ENCODE measurements at regions not wholly inside any gene's neighbourhood (a gene's known extent, or its start where the extent isn't known, plus 50 kb on each side); places are given as distances from the start of the nearest gene placed in this dataset.

DNA sequence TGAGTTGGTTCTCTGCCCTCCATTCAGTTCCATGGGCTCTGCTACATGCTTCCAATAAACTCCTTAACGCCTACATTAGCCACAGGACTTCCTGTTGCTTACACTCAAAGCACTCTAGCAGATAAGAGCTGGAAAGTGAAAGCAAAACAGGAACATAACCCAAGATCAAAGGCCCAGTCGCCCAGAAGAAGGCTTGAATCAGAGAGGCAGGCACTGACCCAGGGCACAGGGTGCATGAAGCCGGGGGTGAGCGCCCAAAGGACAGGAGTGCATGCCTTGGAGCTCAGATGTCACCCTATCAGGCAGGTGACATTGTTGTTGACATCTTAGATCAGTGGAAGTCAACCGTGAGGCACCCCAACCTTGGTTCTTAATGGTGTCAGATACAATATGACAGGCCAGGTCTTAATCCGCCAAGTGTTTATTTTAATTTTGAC is 235.1 kb downstream of the UACA start:
- peak; percentile 87 for ATAC-seq
- H3K27me3 Mint-ChIP-seq: no peaks in the 10 kb centered on the region
- H3K4me1 Mint-ChIP-seq: peaks cover 25% of the 10 kb centered on the region
- H3K27ac Mint-ChIP-seq: peak overlapping the region; percentile 64
- H3K9me3 Mint-ChIP-seq: peaks cover 4% of the 10 kb centered on the region
- H3K36me3 Mint-ChIP-seq: no peaks in the 10 kb centered on the region
- H3K4me3 Mint-ChIP-seq: peak overlapping the region; percentile 18

DNA sequence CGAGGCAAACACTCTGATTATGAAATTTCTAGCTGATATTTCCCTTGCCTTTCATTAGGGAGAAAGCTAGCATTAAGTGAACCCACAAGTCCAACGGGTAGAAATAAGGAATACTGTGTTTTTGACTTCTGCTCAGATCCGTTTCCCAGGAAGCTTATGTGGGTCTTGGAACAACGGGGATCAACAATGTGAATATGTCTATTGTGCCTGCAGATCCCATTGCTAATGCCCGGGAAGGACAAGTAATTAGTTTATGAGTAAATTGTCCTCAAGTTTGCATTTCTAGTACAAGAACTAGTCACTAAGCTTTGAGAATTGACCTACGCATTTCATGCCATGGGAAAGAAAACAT is 236.4 kb downstream of the UACA start:
- peak overlapping the region; percentile 15 for H3K27ac Mint-ChIP-seq
- ATAC-seq: no peak
- H3K27me3 Mint-ChIP-seq: no peaks in the 10 kb centered on the region
- peaks cover 4% of the 10 kb centered on the region for H3K9me3 Mint-ChIP-seq
- peaks cover 25% of the 10 kb centered on the region for H3K4me1 Mint-ChIP-seq
- H3K36me3 Mint-ChIP-seq: no peaks in the 10 kb centered on the region
- peak overlapping the region; percentile 19 for H3K4me3 Mint-ChIP-seq

DNA sequence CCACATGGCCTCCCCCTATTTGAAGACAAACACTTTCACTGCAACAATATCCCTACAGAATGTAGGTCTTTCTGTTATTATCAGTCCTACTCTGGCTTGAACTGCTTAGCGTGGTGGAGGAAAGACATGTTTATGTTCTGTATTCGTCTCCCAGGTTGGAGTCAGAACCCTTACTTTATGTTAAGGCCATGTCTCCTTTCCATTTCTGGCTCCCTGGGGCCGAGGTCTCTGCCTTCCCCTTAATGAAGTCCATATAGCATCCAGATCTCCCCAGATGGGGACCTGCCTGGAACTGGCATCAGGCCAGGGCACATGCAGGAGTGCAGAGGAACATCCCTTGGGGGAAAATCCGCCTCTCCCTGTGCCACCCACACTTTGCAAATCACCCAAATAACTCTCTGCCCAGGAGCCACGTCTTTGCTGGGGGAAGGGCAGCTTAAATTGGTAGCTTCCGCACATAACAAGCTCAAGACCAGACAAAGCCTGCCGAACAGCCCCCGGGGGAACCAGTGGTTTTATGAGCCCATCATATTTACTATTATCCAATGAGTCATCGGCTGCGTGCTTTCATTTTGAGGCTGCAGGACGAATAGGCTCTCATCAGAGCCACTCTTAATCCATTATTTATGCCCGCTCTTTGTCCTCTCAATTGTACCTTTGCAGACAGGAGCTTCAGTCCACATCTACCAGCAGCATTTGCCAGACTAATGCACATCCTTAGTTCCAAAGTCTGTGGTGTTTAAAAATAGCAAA is 237.0 kb downstream of the UACA start:
- no peaks in the 10 kb centered on the region for H3K36me3 Mint-ChIP-seq
- H3K27me3 Mint-ChIP-seq: no peaks in the 10 kb centered on the region
- peak; percentile 85 for ATAC-seq
- peaks cover 25% of the 10 kb centered on the region for H3K4me1 Mint-ChIP-seq
- peak overlapping the region; percentile 15 for H3K27ac Mint-ChIP-seq
- peaks cover 4% of the 10 kb centered on the region for H3K9me3 Mint-ChIP-seq
- peak overlapping the region; percentile 19 for H3K4me3 Mint-ChIP-seq

DNA sequence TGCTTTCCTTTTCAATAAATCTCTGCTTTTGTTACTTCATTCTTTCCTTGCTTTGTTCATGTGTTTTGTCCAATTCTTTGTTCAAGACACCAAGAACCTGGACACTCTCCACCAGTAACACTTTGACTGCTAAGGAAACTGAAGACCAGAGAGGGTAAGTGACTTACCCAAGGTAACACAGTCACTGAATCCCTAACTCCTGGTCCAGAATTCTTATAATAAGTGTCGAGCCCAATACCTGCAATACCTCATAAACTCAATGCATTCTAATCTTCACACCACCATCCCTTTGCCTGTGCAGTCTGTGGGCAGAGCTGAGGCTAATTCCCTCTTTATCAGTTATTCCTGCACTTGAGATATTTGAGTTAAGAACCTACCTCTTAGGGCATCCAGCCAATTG is 237.8 kb downstream of the UACA start:
- peaks cover under 1% of the 10 kb centered on the region for H3K27me3 Mint-ChIP-seq
- H3K9me3 Mint-ChIP-seq: peaks cover 4% of the 10 kb centered on the region
- H3K27ac Mint-ChIP-seq: peak overlapping the region; percentile 3
- H3K4me3 Mint-ChIP-seq: no peak overlapping the region
- H3K4me1 Mint-ChIP-seq: peaks cover 25% of the 10 kb centered on the region
- no peak for ATAC-seq
- H3K36me3 Mint-ChIP-seq: no peaks in the 10 kb centered on the region

DNA sequence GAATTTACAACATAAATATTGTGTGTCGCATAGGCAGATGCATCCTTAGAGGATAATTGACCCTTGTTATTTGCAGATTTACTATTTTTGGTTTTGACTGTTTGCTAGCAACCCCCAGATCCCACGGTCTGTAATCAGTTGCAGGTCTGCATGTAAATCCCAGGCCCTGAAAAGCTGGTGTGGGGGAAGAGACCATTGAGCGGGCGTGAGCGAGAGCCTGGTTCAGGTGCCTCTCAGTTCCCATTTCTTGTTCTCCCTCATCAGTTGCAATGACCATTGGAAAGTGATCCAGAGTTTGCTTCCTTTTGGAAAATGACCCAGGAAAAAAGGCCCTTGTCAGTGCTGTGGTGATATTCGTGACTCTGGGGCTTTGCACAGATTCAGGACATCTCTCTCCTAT is 238.9 kb downstream of the UACA start:
- Mint-ChIP-seq H3K4me3 (no peak overlapping the region), H3K27ac (peak overlapping the region; percentile 3), H3K36me3 (no peaks in the 10 kb centered on the region), H3K4me1 (peaks cover 25% of the 10 kb centered on the region), H3K9me3 (peaks cover 4% of the 10 kb centered on the region), H3K27me3 (peaks cover 11% of the 10 kb centered on the region)
- no peak for ATAC-seq

DNA sequence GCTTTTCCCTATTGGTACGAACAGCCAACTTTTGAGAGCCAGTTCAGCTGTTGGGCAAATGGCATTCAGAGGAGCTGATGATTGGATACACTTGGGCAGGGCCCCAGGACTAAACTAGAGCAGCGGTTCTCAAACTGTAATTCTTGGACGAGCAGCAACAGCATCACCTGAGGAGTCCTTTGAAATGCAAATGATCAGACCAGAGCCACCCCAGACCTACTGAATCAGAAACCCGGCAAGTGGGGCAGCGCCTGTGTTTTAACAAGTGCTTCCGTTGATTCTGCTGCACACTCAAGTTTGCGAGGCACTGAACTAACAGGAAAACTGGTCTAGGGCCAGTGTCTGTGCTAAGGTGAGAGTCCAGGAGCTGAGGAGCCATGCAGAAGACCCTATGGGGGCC is 239.7 kb downstream of the UACA start:
- Mint-ChIP-seq H3K27me3 (peaks cover 20% of the 10 kb centered on the region), H3K36me3 (no peaks in the 10 kb centered on the region), H3K4me1 (peaks cover 20% of the 10 kb centered on the region), H3K9me3 (peaks cover 4% of the 10 kb centered on the region), H3K27ac (no peak overlapping the region), H3K4me3 (no peak overlapping the region)
- no peak for ATAC-seq

DNA sequence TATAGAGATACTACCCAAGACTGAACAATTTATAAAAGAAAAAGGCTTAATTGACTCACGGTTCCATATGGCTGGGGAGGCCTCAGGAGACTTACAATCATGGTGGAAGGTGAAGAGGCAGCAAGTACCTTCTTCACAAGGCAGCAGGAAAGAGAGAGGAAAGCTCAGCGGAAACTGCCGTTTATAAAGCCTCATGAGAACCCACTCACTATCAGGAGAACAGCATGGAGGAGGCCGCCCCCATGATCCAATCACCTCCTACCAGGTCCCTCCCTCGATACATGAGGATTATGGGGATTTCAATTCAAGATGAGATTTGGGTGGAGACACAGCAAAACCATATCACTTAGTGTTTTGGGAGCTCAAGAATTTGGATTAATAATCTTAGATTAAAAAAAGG is 240.2 kb downstream of the UACA start:
- Mint-ChIP-seq H3K36me3 (no peaks in the 10 kb centered on the region), H3K27ac (no peak overlapping the region)

DNA sequence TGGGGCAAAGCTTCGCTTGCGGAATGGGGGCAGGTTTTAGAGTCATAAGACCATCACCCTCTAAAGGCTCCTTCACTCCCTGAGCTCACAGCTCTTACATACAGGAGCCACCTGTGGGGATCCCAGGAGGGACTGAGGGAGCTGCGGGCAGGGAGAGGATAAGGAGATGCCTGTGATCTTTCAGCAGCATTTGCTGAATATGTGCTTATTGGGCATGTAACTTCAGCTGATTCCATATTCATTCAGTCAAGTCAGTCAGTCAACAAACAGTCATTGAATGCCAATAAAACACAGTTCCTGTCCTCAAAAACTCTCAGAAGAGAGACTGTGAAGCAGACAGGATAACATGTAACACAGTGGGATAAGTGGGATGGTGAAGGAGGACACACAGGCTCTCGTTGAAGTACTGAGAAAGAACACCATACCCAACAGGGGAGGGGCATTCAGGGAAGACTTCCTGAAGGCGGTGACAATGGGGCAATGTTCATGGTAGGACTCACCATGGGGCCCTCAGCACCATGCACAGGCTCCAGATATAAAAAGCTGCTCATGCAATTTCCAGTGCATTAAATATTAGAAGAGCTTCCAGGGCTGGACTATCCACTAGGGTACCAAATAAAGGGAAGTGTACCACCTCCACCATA is 240.9 kb downstream of the UACA start:
- Mint-ChIP-seq H3K27me3 (peaks cover 32% of the 10 kb centered on the region), H3K9me3 (no peaks in the 10 kb centered on the region), H3K4me3 (no peak overlapping the region), H3K36me3 (no peaks in the 10 kb centered on the region), H3K4me1 (peaks cover 11% of the 10 kb centered on the region), H3K27ac (no peak overlapping the region)
- no peak for ATAC-seq

More for the DNA sequence above, 240.2 kb downstream of the UACA start:
- Mint-ChIP-seq H3K27me3 (peaks cover 24% of the 10 kb centered on the region), H3K4me1 (peaks cover 15% of the 10 kb centered on the region), H3K9me3 (peaks cover 2% of the 10 kb centered on the region), H3K4me3 (no peak overlapping the region)
- ATAC-seq: no peak

DNA sequence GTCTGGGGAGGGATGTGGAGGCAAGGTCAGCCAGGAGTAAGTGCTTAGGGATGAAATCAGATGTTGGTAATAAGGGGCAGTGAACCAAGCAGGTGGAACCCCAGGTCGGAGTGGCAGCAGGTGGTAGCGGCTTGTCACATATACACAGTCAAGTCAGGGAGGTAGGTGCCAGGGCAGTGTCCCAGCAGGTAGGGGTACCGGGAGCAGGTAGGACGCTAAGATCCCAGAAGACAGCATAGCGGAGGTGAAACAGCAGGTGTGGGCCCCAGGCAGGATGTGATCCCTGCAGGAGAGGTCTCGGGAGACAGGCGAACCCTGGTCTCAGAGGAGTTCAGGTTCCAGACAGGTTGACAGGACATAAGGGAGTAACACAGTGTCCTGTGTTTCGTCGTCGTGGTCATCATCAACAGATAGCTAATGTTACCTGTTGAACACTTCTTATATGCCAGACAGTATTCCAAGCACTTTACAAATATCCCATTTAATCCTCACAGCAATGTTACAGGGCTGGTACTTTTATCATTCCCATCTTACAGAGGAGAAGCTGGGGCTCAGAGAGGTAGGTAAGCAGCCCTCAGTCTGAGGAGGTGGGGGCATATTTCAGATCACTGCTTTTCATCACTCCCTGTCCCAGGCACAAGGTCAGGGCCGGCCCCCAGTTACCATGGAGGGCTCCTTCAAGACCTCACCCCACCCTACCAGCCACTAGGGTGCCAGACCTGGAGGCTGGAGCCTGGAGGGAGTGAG is 241.6 kb downstream of the UACA start:
- H3K36me3 Mint-ChIP-seq: no peaks in the 10 kb centered on the region
- no peak overlapping the region for H3K27ac Mint-ChIP-seq
- peaks cover 35% of the 10 kb centered on the region for H3K27me3 Mint-ChIP-seq
- H3K4me1 Mint-ChIP-seq: peaks cover 8% of the 10 kb centered on the region
- ATAC-seq: no peak
- no peak overlapping the region for H3K4me3 Mint-ChIP-seq
- H3K9me3 Mint-ChIP-seq: no peaks in the 10 kb centered on the region

DNA sequence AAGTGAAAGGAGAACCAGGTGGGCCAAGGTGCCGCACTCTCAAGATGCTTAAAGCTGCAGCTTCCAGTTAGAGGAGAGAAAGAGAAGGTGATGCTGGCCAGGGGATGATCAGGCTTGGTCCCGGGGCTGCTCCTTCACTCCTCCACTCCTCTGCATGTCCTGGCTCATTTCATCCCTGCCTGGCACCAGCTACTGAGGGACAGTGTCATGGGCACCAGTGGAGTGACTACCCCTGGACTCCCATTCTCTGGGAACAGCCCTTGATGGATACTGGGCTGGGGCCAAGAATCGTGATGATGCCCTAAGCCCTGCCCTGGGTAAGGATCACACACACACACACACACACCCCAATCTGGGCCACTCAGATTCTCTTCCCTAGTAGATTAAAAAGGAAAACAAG is 243.7 kb downstream of the UACA start:
- H3K4me3 Mint-ChIP-seq: no peak overlapping the region
- no peak for ATAC-seq
- no peaks in the 10 kb centered on the region for H3K36me3 Mint-ChIP-seq
- H3K4me1 Mint-ChIP-seq: no peaks in the 10 kb centered on the region
- no peak overlapping the region for H3K27ac Mint-ChIP-seq
- no peaks in the 10 kb centered on the region for H3K9me3 Mint-ChIP-seq
- peaks cover 35% of the 10 kb centered on the region for H3K27me3 Mint-ChIP-seq

DNA sequence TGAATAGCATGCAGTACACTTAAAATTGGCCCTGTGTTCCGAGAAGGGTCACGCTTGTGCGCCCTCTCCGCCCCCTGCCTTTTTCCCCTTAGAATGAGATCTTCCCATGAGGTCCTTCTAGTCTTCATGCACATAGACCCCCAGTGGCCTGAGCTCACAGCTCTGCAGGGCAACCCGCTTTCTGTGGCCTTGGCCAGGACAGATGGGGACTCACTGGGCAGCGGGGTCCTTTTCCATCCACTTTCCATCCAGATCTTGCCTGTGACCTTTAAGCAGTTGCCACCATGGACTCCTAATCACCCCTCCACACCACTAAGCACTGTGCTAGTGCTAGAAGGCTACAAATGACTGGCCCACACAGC is 244.4 kb downstream of the UACA start:
- Mint-ChIP-seq H3K27ac (no peak overlapping the region), H3K4me3 (no peak overlapping the region), H3K36me3 (no peaks in the 10 kb centered on the region), H3K9me3 (no peaks in the 10 kb centered on the region), H3K27me3 (peaks cover 35% of the 10 kb centered on the region), H3K4me1 (no peaks in the 10 kb centered on the region)
- ATAC-seq: no peak

DNA sequence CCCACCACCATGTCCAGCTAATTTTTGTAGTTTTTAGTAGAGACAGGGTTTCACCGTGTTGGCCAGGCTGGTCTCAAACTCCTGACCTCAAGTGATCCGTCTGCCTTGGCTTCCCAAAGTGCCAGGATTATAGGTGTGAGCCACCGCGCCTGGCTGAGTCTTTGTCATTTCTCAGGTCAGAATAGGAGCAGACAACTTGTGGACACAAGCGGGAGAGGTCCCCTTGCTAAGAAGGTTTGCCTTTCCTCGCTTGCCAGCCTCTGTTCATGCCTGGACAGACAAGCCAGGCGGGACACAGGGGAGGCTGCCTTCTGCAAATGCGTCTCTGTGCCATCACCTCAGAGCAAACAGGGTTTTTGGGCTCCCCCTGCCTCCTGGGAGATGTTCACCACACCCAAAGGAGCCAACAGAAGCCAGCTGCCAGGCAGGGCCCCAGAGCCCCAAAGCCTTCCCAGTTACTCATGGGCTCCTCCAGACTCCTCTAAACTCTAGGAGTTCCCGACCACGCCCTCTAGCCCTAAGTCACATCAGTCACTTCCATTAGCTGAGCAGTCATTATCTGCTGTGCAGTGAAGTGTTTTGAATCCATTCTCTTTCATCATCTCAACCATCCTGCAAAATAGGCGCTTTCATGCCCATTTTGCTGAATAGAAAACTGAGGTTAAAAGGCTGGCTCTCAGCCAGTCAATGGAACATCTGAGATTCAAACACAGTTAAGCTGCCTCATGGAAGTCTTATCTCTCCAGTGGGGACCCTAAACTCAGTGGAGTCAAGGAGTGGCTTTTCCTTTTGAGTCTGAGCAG is 245.0 kb downstream of the UACA start:
- H3K36me3 Mint-ChIP-seq: no peaks in the 10 kb centered on the region
- no peak overlapping the region for H3K27ac Mint-ChIP-seq
- H3K9me3 Mint-ChIP-seq: no peaks in the 10 kb centered on the region
- H3K27me3 Mint-ChIP-seq: peaks cover 35% of the 10 kb centered on the region
- no peak overlapping the region for H3K4me3 Mint-ChIP-seq
- no peaks in the 10 kb centered on the region for H3K4me1 Mint-ChIP-seq
- no peak for ATAC-seq

DNA sequence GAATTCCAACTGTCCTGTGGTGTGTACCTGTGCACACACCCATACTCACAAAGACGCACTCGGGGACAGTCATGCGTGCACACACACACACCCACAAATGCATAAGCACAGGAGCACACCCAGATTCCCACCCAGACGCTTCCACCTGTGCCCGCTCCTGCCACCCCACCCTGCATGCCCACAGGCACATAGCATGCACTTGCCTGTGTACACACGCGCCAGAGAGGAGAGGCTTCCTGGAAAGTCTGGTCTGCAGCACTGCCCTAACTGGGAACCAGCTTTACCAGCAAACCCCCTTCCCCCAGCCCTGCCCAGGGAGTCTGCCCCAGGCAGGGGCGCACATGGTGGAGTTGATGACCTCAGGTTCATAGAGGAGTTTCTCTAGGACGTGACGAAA is 246.2 kb downstream of the UACA start:
- H3K27me3 Mint-ChIP-seq: peaks cover 35% of the 10 kb centered on the region
- no peaks in the 10 kb centered on the region for H3K4me1 Mint-ChIP-seq
- no peak for ATAC-seq
- H3K27ac Mint-ChIP-seq: no peak overlapping the region
- H3K9me3 Mint-ChIP-seq: no peaks in the 10 kb centered on the region
- H3K4me3 Mint-ChIP-seq: no peak overlapping the region
- no peaks in the 10 kb centered on the region for H3K36me3 Mint-ChIP-seq

DNA sequence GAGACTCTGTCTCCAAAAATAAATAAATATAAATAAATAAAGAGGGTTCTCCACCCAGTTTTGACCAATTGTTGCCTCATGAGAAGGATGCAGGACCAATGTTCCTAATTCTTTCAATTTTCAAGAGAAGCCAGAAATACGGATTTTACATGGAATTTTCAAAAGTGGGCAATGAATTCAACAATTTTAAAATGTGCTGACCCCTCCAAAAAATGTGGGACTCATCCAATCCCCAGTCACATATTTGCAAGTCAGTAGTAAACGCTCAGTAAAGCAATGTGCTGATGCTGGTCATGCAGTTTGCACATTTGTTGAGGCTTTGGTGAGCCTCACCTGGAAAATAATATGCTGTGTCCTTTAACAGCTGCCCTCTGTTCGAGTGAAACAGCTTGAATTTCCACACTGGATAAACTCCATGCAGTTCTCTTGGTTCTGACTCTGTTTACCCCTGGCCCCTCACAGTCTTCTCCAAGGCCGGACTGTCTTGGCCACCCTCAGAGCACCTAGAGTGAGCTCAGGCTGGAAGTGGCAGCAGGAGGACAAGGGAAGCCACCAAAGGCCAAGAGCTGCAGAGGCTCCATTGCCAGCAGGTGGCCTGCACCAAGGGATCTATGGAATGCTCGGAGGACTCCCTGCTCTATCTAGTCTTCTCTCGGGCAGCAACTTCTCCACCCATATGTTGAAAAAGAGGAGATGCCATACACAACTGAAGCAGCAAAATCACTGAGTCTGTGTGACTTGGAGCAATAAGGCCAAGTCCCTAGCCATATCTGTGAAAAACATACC is 246.8 kb downstream of the UACA start:
- Mint-ChIP-seq H3K36me3 (no peaks in the 10 kb centered on the region), H3K27ac (no peak overlapping the region)
- ATAC-seq: no peak

More for the DNA sequence above, 246.8 kb downstream of the UACA start:
- Mint-ChIP-seq H3K27me3 (peaks cover 35% of the 10 kb centered on the region), H3K4me1 (peaks cover 4% of the 10 kb centered on the region), H3K4me3 (no peak overlapping the region), H3K9me3 (no peaks in the 10 kb centered on the region)
